ENCODE measurements at regions not wholly inside any gene's neighbourhood (a gene's known extent, or its start where the extent isn't known, plus 50 kb on each side); places are given as distances from the start of the nearest gene placed in this dataset.

- TF ChIP-seq CTCF (IDR thresholded peaks at IDR 0.05) (no peak), POLR2A (IDR thresholded peaks at IDR 0.05) (no peak)
Measured at GRCh38 chr20:17841751-17842215, 126.8 kb downstream of the SNX5 start.

Data from lower leg skin (tissue), 3 donors.